H1 (cell line): ENCODE measurements at regions not wholly inside any gene's neighbourhood (a gene's known extent, or its start where the extent isn't known, plus 50 kb on each side); places are given as distances from the start of the nearest gene placed in this dataset.

Source experiments
- CTCF ChIA-PET: fragments of 300-600 bp; sonication (Branson Sonifier 250); formaldehyde crosslinking; loops from one replicate; lab custom pipeline; 2021; ENCODE audit not compliant: partially characterized antibody; lab: Charles Lee
- POLR2A ChIA-PET: fragments of 300-600 bp; sonication (Branson Sonifier 250); formaldehyde crosslinking; loops from one replicate; lab custom pipeline; 2021; ENCODE audit warnings: inconsistent platforms; ENCODE audit not compliant: partially characterized antibody; lab: Charles Lee
- DNase-seq, 2 experiments: peaks; one replicate each; pipeline versions ENCODE4 v3.0.0 to v3.0.0-alpha.2; 2010 to 2022; ENCODE audit warnings: low spot score in 2 of 2, low read depth in 1 of 2, mixed read lengths in 1 of 2
- FAIRE-seq: peaks from 2 replicates; lab custom pipeline; 2011; peaks lifted over from hg19 to GRCh38; lab: Jason Lieb, UNC
- H2AFZ ChIP-seq: 2 replicates; pipeline ENCODE4 v1.8.1; 2012; ENCODE audit warnings: low read length, inconsistent platforms
- H2AK5ac ChIP-seq: 2 replicates; pipeline ENCODE4 v1.6.1; 2013; ENCODE audit warnings: low read depth, low read length
- H2BK120ac ChIP-seq: replicated peaks from 2 replicates; pipeline ENCODE3; 2013; ENCODE audit warnings: low read depth, low read length, inconsistent platforms
- H2BK12ac ChIP-seq: 2 replicates; pipeline ENCODE4 v1.6.1; 2013; ENCODE audit warnings: low read depth, low read length
- H2BK15ac ChIP-seq: 2 replicates; pipeline ENCODE4 v1.6.1; 2013; ENCODE audit warnings: low read length
- H2BK20ac ChIP-seq: 2 replicates; pipeline ENCODE4 v1.6.1; 2013; ENCODE audit warnings: low read length
- H2BK5ac ChIP-seq: 2 replicates; pipeline ENCODE4 v1.6.1; 2013; ENCODE audit warnings: low read depth, low read length
- H3K14ac ChIP-seq: 2 replicates; pipeline ENCODE4 v1.6.1; 2013; ENCODE audit warnings: inconsistent platforms; ENCODE audit not compliant: insufficient read length
- H3K18ac ChIP-seq: 2 replicates; pipeline ENCODE4 v1.6.1; 2013; ENCODE audit warnings: low read length; ENCODE audit errors: extremely low read depth
- H3K23ac ChIP-seq: 2 replicates; pipeline ENCODE4 v1.6.1; 2013; ENCODE audit warnings: inconsistent platforms; ENCODE audit not compliant: insufficient read length
- H3K23me2 ChIP-seq: 2 replicates; pipeline ENCODE4 v1.6.1; 2013; ENCODE audit warnings: low read depth, low read length
- H3K27ac ChIP-seq: 2 replicates; pipeline ENCODE4 v1.6.1; 2011; ENCODE audit warnings: low read depth, low read length, inconsistent platforms
- H3K27me3 ChIP-seq, 4 experiments: replicated peaks in 1 of 4; 1 replicate in 1 of 4; 2 replicates in 3 of 4; pipeline versions ENCODE4 v1.6.1 to v1.8.1; 2011 to 2013; ENCODE audit warnings: low read length in 3 of 4, mild to moderate bottlenecking in 3 of 4, inconsistent platforms in 2 of 4, mixed read lengths in 2 of 4, moderate library complexity in 1 of 4; ENCODE audit not compliant: control insufficient read depth in 3 of 4, insufficient read depth in 3 of 4; ENCODE audit errors: extremely low read depth in 1 of 4
- H3K36me3 ChIP-seq, 4 experiments: 2 replicates each; pipeline versions ENCODE4 v1.6.1 to v1.8.1; 2011 to 2013; ENCODE audit warnings: mild to moderate bottlenecking in 4 of 4, low read length in 3 of 4, moderate library complexity in 2 of 4, control low read depth in 1 of 4, inconsistent platforms in 1 of 4; ENCODE audit not compliant: insufficient read depth in 4 of 4, control insufficient read depth in 2 of 4
- H3K4ac ChIP-seq: replicated peaks from 2 replicates; pipeline ENCODE3; 2013; ENCODE audit warnings: low read length, low read depth, mixed read lengths, inconsistent platforms; ENCODE audit not compliant: insufficient read length
- H3K4me1 ChIP-seq, 4 experiments: replicated peaks in 1 of 4; 1 replicate in 1 of 4; 2 replicates in 3 of 4; pipeline versions ENCODE4 v1.6.1 to v1.8.1; 2011 to 2013; ENCODE audit warnings: low read length in 3 of 4, inconsistent platforms in 2 of 4, mixed read lengths in 1 of 4; ENCODE audit not compliant: insufficient read depth in 4 of 4, control insufficient read depth in 3 of 4
- H3K4me2 ChIP-seq, 2 experiments: 2 replicates each; pipeline versions ENCODE4 v1.6.1 to v1.8.1; 2011 to 2013; ENCODE audit warnings: low read depth in 2 of 2, low read length in 2 of 2, control low read depth in 1 of 2, inconsistent platforms in 1 of 2, mild to moderate bottlenecking in 1 of 2; ENCODE audit not compliant: insufficient read depth in 1 of 2
- H3K4me3 ChIP-seq, 4 experiments: fragments of 200-600, 300-600 bp in 1 of 4; sonication (generic), shearing (Covaris generic), sonication (Bioruptor Twin) in 1 of 4; 2 replicates each; pipeline versions ENCODE4 v1.5.1 to v1.8.1; 2011 to 2016; ENCODE audit warnings: low read length in 4 of 4, low read depth in 3 of 4, control low read depth in 2 of 4, inconsistent platforms in 2 of 4, mild to moderate bottlenecking in 2 of 4, mixed read lengths in 1 of 4, moderate library complexity in 1 of 4; ENCODE audit not compliant: insufficient read depth in 2 of 4; ENCODE audit errors: extremely low read depth in 1 of 4
- H3K56ac ChIP-seq: replicated peaks from 2 replicates; pipeline ENCODE3; 2013; ENCODE audit warnings: low read depth, mild to moderate bottlenecking, mixed read lengths, low read length, inconsistent platforms; ENCODE audit not compliant: insufficient read length
- H3K79me1 ChIP-seq: 2 replicates; pipeline ENCODE4 v1.6.1; 2013; ENCODE audit warnings: low read depth, low read length, control low read depth
- H3K79me2 ChIP-seq, 2 experiments: 2 replicates each; pipeline versions ENCODE4 v1.6.1 to v1.8.1; 2012 to 2013; ENCODE audit warnings: low read length in 2 of 2, mild to moderate bottlenecking in 2 of 2, inconsistent platforms in 1 of 2; ENCODE audit not compliant: insufficient read depth in 2 of 2, control insufficient read depth in 1 of 2
- H3K9ac ChIP-seq, 4 experiments: replicated peaks in 1 of 4; 1 replicate in 1 of 4; 2 replicates in 3 of 4; pipeline versions ENCODE4 v1.6.1 to v1.8.1; 2011 to 2013; ENCODE audit warnings: low read depth in 3 of 4, low read length in 3 of 4, control low read depth in 2 of 4, mild to moderate bottlenecking in 2 of 4, moderate library complexity in 2 of 4, inconsistent platforms in 1 of 4; ENCODE audit errors: extremely low read depth in 1 of 4
- H3K9me3 ChIP-seq, 2 experiments: 2 replicates each; pipeline versions ENCODE4 v1.6.1 to v1.8.1; 2012 to 2013; ENCODE audit warnings: mild to moderate bottlenecking in 2 of 2, moderate library complexity in 2 of 2, control low read depth in 1 of 2, inconsistent platforms in 1 of 2, low read depth in 1 of 2, low read length in 1 of 2, mixed read lengths in 1 of 2; ENCODE audit not compliant: insufficient read depth in 2 of 2
- H4K20me1 ChIP-seq, 2 experiments: replicated peaks in 1 of 2; 2 replicates each; pipeline versions ENCODE3 to v1.8.1; 2011 to 2013; ENCODE audit warnings: inconsistent platforms in 2 of 2, low read length in 2 of 2, mild to moderate bottlenecking in 1 of 2; ENCODE audit not compliant: insufficient read depth in 2 of 2, control insufficient read depth in 1 of 2
- H4K5ac ChIP-seq: 2 replicates; pipeline ENCODE4 v1.6.1; 2013; ENCODE audit warnings: low read length, low read depth, mixed read lengths, inconsistent platforms; ENCODE audit not compliant: insufficient read length
- H4K8ac ChIP-seq: 2 replicates; pipeline ENCODE4 v1.8.0; 2013; ENCODE audit warnings: mild to moderate bottlenecking, moderate library complexity, low read length, inconsistent platforms; ENCODE audit not compliant: insufficient read depth; ENCODE audit errors: extremely low read depth
- H4K91ac ChIP-seq: replicated peaks from 2 replicates; pipeline ENCODE3; 2013; ENCODE audit warnings: low read length, mixed read lengths, inconsistent platforms; ENCODE audit not compliant: insufficient read length
- ATF3 ChIP-seq: IDR thresholded peaks from 2 replicates; pipeline ENCODE4 v1.6.1; 2011; ENCODE audit warnings: low read depth, mild to moderate bottlenecking, low read length; ENCODE audit not compliant: insufficient read depth
- FOSL1 ChIP-seq: IDR thresholded peaks from 2 replicates; pipeline ENCODE4 v1.6.1; 2011; ENCODE audit warnings: mild to moderate bottlenecking, low read depth, low read length, moderate library complexity; ENCODE audit not compliant: insufficient read depth
- GTF2F1 ChIP-seq: IDR thresholded peaks from 2 replicates; pipeline ENCODE4 v1.6.1; 2012; ENCODE audit warnings: low read depth, low read length, improper control_type of control experiment, borderline replicate concordance
- HDAC6 ChIP-seq: IDR thresholded peaks from one replicate; pipeline ENCODE4 v1.7.1; 2012; ENCODE audit warnings: low read depth, mild to moderate bottlenecking, inconsistent platforms, low read length, moderate library complexity
- JUND ChIP-seq: IDR thresholded peaks from 2 replicates; pipeline ENCODE4 v1.6.1; 2011; ENCODE audit warnings: mild to moderate bottlenecking, improper control_type of control experiment, low read length
- KDM1A ChIP-seq: fragments of 200-600, 300-600 bp; sonication (generic); IDR thresholded peaks from 2 replicates; pipeline ENCODE4 v1.7.1; 2016; ENCODE audit warnings: mild to moderate bottlenecking, low read length, borderline replicate concordance
- MAFK ChIP-seq: IDR thresholded peaks from 2 replicates; pipeline ENCODE4 v1.6.1; 2012; ENCODE audit warnings: low read depth, mild to moderate bottlenecking, improper control_type of control experiment, low read length
- RAD21 ChIP-seq, 2 experiments: IDR thresholded peaks in 1 of 2; conservative IDR thresholded peaks in 1 of 2; 2 replicates each; pipeline ENCODE4 v1.6.1; 2011; ENCODE audit warnings: low read depth in 2 of 2, low read length in 2 of 2, improper control_type of control experiment in 1 of 2, inconsistent platforms in 1 of 2, mild to moderate bottlenecking in 1 of 2, moderate library complexity in 1 of 2
- SAP30 ChIP-seq: fragments of 300-600 bp; sonication (generic); IDR thresholded peaks from 2 replicates; pipeline ENCODE4 v1.7.1; 2012; ENCODE audit warnings: low read length, moderate library complexity, mild to moderate bottlenecking, inconsistent platforms; ENCODE audit not compliant: insufficient read depth, insufficient replicate concordance
- SP2 ChIP-seq: IDR thresholded peaks from 2 replicates; pipeline ENCODE4 v1.6.1; 2012; ENCODE audit warnings: mild to moderate bottlenecking, low read length, inconsistent platforms
- TAF7 ChIP-seq: optimal IDR thresholded peaks from 2 replicates; pipeline ENCODE3; 2011; ENCODE audit warnings: low read depth, mild to moderate bottlenecking, inconsistent platforms, low read length, moderate library complexity, borderline replicate concordance
- USF2 ChIP-seq: IDR thresholded peaks from 2 replicates; pipeline ENCODE4 v1.6.1; 2011; ENCODE audit warnings: low read length, improper control_type of control experiment
- WGBS, 2 experiments: shearing (Covaris generic) in 1 of 2; methylation state at CpG; one replicate each; pipeline versions ENCODE4 v1.1.6 to v1.1.7; 2013 to 2015; ENCODE audit warnings: low lambda C conversion rate in 2 of 2, mixed read lengths in 2 of 2, inconsistent platforms in 1 of 2, low coverage in 1 of 2, missing lambda C conversion rate in 1 of 2; ENCODE audit not compliant: insufficient replicate concordance in 2 of 2, insufficient coverage in 1 of 2, insufficient read length in 1 of 2; ENCODE audit errors: extremely low coverage in 1 of 2, missing lambda C conversion rate in 1 of 2; 5-methylcytosine and 5-hydroxymethylcytosine counted together

- ChIA-PET POLR2A (no interaction called here), CTCF (no interaction called here)
- H3K9me3 ChIP-seq = 0 out of 4 replicates have a peak, but pooled peaks cover 0 to 8% of the 10 kb centered on the region in 2 experiments
- no peak overlapping the region for H3K4me3 ChIP-seq
- no peak overlapping the region for H3K14ac ChIP-seq
- H3K79me2 ChIP-seq = no peaks in the 10 kb centered on the region
- H2AK5ac ChIP-seq = no peak overlapping the region
- H3K23me2 ChIP-seq = no peaks in the 10 kb centered on the region
- no peak for FAIRE-seq
- H2BK12ac ChIP-seq = no peak overlapping the region
- no peak overlapping the region for H2BK5ac ChIP-seq
- H4K5ac ChIP-seq = no peak overlapping the region
- no peak overlapping the region for H3K4ac ChIP-seq
- H3K4me2 ChIP-seq = no peak overlapping the region
- H3K23ac ChIP-seq = no peak overlapping the region
- DNase-seq = no peak
- no peaks in the 10 kb centered on the region for H4K20me1 ChIP-seq
- no peak overlapping the region for H4K8ac ChIP-seq
- no peak overlapping the region for H3K9ac ChIP-seq
- H3K56ac ChIP-seq = no peak overlapping the region
- peaks cover 0 to 4% (median 1%) of the 10 kb centered on the region in 4 experiments; a peak in 3 of 7 replicates for H3K4me1 ChIP-seq
- no peaks in the 10 kb centered on the region for H3K36me3 ChIP-seq
- no peak overlapping the region for H2BK20ac ChIP-seq
- H3K79me1 ChIP-seq = no peaks in the 10 kb centered on the region
- H4K91ac ChIP-seq = no peak overlapping the region
- H2AFZ ChIP-seq = no peak overlapping the region
- H3K18ac ChIP-seq = no peak overlapping the region
- no peak overlapping the region for H3K27ac ChIP-seq
- no peak overlapping the region for H2BK120ac ChIP-seq
- WGBS, 2 experiments = 97% methylated on average over 4 of the region's 4 CpGs; no CpG with 5 or more reads in 1 of the 2 experiments
- no peaks in the 10 kb centered on the region for H3K27me3 ChIP-seq
- no peak overlapping the region for H2BK15ac ChIP-seq
- TF ChIP-seq FOSL1 = no peak
- TF ChIP-seq ATF3 = no peak
- TF ChIP-seq RAD21 (IDR thresholded peaks at IDR 0.05 in 1 of 2, conservative IDR thresholded peaks at IDR 0.05 in 1 of 2; ENCODE audit: low read depth in 2 of 2, low read length in 2 of 2) = no peak
- TF ChIP-seq SP2 = no peak
- TF ChIP-seq TAF7 = no peak
- no peak for TF ChIP-seq JUND
- no peak for TF ChIP-seq USF2
- TF ChIP-seq HDAC6 = no peak
- TF ChIP-seq SAP30 = no peak
- TF ChIP-seq GTF2F1 = no peak
- no peak for TF ChIP-seq KDM1A
- TF ChIP-seq MAFK = no peak
These were observed 1193.4 kb downstream of the CDH11 start for GRCh38 chr16:63928421-63928820.
